ENCODE measurements at regions not wholly inside any gene's neighbourhood (a gene's known extent, or its start where the extent isn't known, plus 50 kb on each side); places are given as distances from the start of the nearest gene placed in this dataset.

DNA sequence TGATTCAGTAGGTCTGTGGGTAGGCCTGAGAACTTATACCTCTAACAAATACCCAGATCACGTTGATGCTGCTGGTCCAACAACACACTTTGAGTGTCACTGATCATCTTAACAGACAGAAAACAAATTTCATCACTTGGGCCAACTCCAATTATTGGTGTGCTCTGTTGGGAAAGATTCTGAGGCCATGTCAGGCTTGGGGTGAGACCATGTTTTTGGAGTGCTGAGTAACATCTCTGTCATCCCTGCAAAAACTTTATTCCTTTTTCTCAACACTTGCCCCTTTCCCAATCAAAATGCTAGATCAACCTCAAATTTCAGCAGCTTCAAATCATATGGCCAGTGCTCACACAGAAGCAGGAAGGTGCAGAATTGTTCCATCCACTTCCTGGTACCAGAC lies 108.8 kb upstream of the TENT5A start:
- intact Hi-C loops (cut with DNase I; ENCODE audit: low total_unique reads), result no loop called here

DNA sequence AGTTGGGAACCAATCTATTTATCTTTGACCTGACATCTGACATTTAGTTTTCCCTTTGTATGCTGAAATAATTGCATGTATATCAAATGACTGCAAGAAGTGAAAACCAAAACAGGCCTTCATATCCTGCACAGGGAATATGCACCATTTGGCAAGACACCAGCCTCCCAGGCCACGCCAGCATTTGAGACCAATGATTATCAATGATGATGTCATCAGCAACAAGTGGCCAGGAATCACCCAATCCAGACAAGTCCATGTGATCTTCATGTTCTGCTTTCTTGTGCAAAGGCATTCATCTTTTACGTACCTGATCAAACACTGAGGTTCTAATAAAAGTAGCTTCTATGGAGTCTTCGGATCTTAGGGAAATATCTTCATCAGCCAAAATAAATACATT lies 107.4 kb upstream of the TENT5A start:
- Histone ChIP-seq H3K27me3 (no peaks in the 10 kb centered on the region), H3K36me3 (no peaks in the 10 kb centered on the region), H3K9me3 (no peaks in the 10 kb centered on the region), H3K4me1 (no peaks in the 10 kb centered on the region), H3K27ac (no peak overlapping the region), H3K4me3 (no peak overlapping the region)
- no peak for DNase-seq
- TF ChIP-seq POLR2A (IDR thresholded peaks at IDR 0.05), result no peak
- TF ChIP-seq, protein P1, sequence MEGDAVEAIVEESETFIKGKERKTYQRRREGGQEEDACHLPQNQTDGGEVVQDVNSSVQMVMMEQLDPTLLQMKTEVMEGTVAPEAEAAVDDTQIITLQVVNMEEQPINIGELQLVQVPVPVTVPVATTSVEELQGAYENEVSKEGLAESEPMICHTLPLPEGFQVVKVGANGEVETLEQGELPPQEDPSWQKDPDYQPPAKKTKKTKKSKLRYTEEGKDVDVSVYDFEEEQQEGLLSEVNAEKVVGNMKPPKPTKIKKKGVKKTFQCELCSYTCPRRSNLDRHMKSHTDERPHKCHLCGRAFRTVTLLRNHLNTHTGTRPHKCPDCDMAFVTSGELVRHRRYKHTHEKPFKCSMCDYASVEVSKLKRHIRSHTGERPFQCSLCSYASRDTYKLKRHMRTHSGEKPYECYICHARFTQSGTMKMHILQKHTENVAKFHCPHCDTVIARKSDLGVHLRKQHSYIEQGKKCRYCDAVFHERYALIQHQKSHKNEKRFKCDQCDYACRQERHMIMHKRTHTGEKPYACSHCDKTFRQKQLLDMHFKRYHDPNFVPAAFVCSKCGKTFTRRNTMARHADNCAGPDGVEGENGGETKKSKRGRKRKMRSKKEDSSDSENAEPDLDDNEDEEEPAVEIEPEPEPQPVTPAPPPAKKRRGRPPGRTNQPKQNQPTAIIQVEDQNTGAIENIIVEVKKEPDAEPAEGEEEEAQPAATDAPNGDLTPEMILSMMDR (IDR thresholded peaks at IDR 0.05), result no peak
- intact Hi-C loops (cut with DNase I; ENCODE audit: low total_unique reads), result no loop called here

More for the DNA sequence above, 108.8 kb upstream of the TENT5A start:
- Histone ChIP-seq H3K4me1 (no peaks in the 10 kb centered on the region), H3K4me3 (no peak overlapping the region), H3K9me3 (no peaks in the 10 kb centered on the region), H3K36me3 (no peaks in the 10 kb centered on the region), H3K27me3 (no peaks in the 10 kb centered on the region), H3K27ac (no peak overlapping the region)
- TF ChIP-seq POLR2A (IDR thresholded peaks at IDR 0.05), result no peak
- TF ChIP-seq, protein P1 (IDR thresholded peaks at IDR 0.05), result no peak
- no peak for DNase-seq

DNA sequence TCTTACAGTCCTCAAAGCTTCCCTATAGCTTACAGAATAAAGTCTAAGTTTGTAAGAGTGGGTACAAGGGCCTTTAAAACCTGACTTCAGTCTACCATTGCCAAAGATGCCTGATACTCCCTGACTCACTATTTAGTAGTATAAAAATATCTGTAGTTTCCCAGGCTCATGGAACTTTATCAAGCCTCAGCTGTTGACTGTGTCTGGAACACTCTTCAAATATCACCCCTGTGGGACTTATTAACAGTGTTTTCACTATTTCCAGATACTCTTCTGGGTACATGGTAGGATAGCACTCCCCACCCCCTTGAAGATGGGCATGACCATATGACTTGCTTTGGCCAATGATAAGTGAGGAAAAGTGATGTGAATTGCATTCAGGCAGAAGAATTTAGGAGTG lies 105.3 kb upstream of the TENT5A start:
- H3K9me3 ChIP-seq, result no peaks in the 10 kb centered on the region
- intact Hi-C loops (cut with DNase I; ENCODE audit: low total_unique reads), result no loop called here
- H3K27me3 ChIP-seq, result peaks cover 0 to 4% of the 10 kb centered on the region in 2 donors
- no peaks in the 10 kb centered on the region for H3K4me1 ChIP-seq
- H3K4me3 ChIP-seq, result no peak overlapping the region
- DNase-seq, result no peak
- H3K27ac ChIP-seq, result no peak overlapping the region
- H3K36me3 ChIP-seq, result no peaks in the 10 kb centered on the region
- TF ChIP-seq, protein P1 (IDR thresholded peaks at IDR 0.05), result no peak
- TF ChIP-seq POLR2A (IDR thresholded peaks at IDR 0.05), result no peak

DNA sequence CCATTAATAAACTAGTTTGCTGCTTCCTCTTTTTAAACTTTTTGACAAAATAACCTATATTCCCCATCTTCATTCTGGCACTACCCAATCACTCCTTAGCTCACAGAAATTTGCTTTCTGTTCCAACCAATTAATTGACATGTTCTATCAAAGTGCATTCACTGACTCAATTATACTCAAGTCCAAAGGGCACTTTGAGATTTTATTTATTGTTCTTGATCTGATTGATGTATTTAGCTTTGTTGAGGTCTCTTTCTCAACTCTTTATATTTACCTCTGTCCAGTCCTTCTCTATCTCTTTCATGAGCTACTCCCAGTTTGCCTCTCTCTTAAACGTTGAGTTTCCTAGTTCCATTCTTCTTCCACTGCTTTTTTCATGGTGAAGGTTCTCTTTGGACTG lies 104.4 kb upstream of the TENT5A start:
- Histone ChIP-seq H3K36me3 (no peaks in the 10 kb centered on the region), H3K9me3 (no peaks in the 10 kb centered on the region), H3K4me1 (no peaks in the 10 kb centered on the region), H3K4me3 (no peak overlapping the region), H3K27ac (no peak overlapping the region), H3K27me3 (peaks cover 0 to 4% of the 10 kb centered on the region in 2 donors)
- no peak for TF ChIP-seq POLR2A (IDR thresholded peaks at IDR 0.05)
- TF ChIP-seq, protein P1 (IDR thresholded peaks at IDR 0.05), result no peak
- intact Hi-C loops (cut with DNase I; ENCODE audit: low total_unique reads), result no loop called here
- no peak for DNase-seq

DNA sequence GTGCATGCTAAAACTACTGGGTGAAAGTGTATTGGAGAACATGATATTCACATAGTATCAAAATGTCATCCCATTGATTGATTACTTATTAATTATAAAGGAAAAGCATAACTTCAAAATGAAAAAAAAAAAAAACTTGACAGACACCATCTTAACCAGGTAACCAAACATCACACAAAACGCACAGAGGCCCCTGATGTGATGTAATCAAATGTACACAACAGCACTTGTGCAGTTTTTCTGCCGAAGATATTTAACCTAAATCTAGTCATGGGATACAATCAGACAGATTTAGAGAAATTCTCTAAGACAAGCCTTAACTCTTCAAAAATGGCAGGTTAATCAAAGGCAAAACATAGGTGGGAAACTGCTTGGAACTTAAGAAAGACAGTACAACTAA lies 102.0 kb upstream of the TENT5A start:
- no peak for DNase-seq
- peaks cover 0 to 4% of the 10 kb centered on the region in 2 donors for H3K27me3 ChIP-seq
- intact Hi-C loops (cut with DNase I; ENCODE audit: low total_unique reads), result no loop called here
- no peaks in the 10 kb centered on the region for H3K4me1 ChIP-seq
- no peaks in the 10 kb centered on the region for H3K36me3 ChIP-seq
- H3K9me3 ChIP-seq, result no peaks in the 10 kb centered on the region
- no peak for TF ChIP-seq POLR2A (IDR thresholded peaks at IDR 0.05)
- TF ChIP-seq, protein P1 (IDR thresholded peaks at IDR 0.05), result no peak
- no peak overlapping the region for H3K27ac ChIP-seq
- no peak overlapping the region for H3K4me3 ChIP-seq
